ENCODE measurements at regions not wholly inside any gene's neighbourhood (a gene's known extent, or its start where the extent isn't known, plus 50 kb on each side); places are given as distances from the start of the nearest gene placed in this dataset.
"Not testable (repeated sequence)": the region's sequence is repeated elsewhere in the genome, so short reads cannot be mapped to it uniquely, and the experiment has no call there.

DNA sequence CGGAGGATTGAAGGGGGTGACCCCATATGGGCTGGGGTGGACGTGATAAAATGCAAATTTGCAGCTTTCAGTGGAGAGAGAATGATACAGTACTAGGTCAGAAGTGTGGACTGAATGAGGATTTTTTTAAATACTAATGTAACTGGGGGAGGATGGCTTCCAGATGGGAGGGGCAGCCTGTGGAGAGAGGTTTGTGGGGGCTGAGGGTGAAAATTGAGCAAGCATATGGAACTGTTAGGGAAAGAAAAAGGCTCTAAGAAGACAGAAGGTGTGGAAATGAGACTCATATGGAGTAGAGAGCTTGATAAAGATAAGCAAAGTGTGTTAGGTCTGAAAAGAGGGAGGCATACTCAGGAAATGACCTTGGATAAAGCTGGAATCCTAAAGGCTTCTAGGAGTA, 926.4 kb downstream of the IGSF11 start:
- Mint-ChIP-seq H3K4me1 (ENCODE audit: low read depth) (no peaks in the 10 kb centered on the region), H3K27ac (no peak overlapping the region), H3K9me3 (peaks cover 8% of the 10 kb centered on the region), H3K36me3 (ENCODE audit: low read depth) (no peaks in the 10 kb centered on the region), H3K27me3 (no peaks in the 10 kb centered on the region), H3K4me3 (no peak overlapping the region)
- intact Hi-C loops (cut with micrococcal nuclease): no loop called here

DNA sequence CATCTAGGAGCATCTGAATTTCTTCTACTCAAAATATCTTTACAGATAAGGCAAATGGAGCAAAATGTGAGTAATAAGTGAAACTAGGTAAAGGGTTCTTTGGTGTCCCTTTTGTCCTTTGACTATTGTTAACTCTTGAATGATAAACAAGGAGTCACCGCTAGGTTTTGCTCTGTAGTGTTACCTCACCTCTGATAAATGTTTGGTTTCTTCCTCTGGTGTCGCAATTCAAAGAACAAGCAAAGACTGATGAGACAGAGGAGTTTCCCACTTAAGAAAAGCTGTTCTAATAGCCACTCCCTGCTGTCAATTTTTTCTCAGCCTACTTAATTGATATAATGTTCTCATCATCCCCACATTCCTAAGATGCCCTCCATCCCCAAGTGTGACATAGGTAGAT, 925.9 kb downstream of the IGSF11 start:
- H3K4me1 Mint-ChIP-seq (ENCODE audit: low read depth): no peaks in the 10 kb centered on the region
- H3K9me3 Mint-ChIP-seq: peaks cover 8% of the 10 kb centered on the region
- no peaks in the 10 kb centered on the region for H3K27me3 Mint-ChIP-seq

DNA sequence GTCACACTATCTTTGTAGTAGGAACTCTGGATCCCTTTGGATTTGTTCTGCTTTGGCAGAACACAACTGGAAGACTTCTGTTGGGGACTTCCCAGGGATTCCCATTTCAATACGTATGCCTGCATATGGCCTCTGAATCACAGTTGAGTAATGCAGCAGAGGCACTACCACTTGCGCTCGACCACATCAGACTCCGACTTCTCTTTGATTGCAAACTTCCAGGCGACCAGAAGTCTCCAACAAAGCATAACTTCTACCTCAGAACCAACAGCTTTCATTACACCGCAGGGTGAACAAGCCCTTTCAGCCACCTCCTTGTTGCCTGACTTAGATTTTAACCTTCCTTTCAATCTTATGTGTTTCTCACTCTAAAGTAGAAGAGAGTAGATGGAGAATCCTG, 924.4 kb downstream of the IGSF11 start:
- H3K4me3 Mint-ChIP-seq: no peak overlapping the region
- H3K27ac Mint-ChIP-seq: no peak overlapping the region
- intact Hi-C loops (cut with micrococcal nuclease): no loop called here
- no peaks in the 10 kb centered on the region for H3K27me3 Mint-ChIP-seq
- H3K4me1 Mint-ChIP-seq (ENCODE audit: low read depth): no peaks in the 10 kb centered on the region
- no peaks in the 10 kb centered on the region for H3K36me3 Mint-ChIP-seq (ENCODE audit: low read depth)
- peaks cover 8% of the 10 kb centered on the region for H3K9me3 Mint-ChIP-seq

More for the DNA sequence above, 925.9 kb downstream of the IGSF11 start:
- H3K27ac Mint-ChIP-seq: no peak overlapping the region
- H3K36me3 Mint-ChIP-seq (ENCODE audit: low read depth): no peaks in the 10 kb centered on the region
- intact Hi-C loops (cut with micrococcal nuclease): no loop called here
- H3K4me3 Mint-ChIP-seq: no peak overlapping the region

DNA sequence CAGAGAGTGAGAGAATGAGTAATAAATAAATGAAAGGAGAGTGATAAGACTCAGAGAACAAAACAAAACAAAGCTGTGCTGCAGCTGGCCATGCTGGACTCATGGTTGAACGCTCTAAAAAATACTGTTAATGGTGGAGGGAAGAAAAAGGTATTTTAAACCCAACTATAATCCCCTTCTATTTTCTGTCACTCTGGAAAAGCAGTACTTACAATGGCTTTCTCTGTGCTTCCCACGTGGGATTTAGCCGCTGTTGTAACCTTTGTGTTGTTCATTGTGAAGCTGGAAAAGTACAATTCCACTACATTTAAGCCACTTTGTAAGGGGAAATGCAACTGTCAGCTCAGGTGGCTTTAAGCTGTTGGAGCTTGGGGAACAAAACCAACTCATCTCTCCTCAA, 917.7 kb downstream of the IGSF11 start:
- Mint-ChIP-seq H3K9me3 (no peaks in the 10 kb centered on the region), H3K4me1 (ENCODE audit: low read depth) (no peaks in the 10 kb centered on the region), H3K27me3 (no peaks in the 10 kb centered on the region), H3K36me3 (ENCODE audit: low read depth) (no peaks in the 10 kb centered on the region), H3K4me3 (no peak overlapping the region), H3K27ac (no peak overlapping the region)
- intact Hi-C loops (cut with micrococcal nuclease): no loop called here

DNA sequence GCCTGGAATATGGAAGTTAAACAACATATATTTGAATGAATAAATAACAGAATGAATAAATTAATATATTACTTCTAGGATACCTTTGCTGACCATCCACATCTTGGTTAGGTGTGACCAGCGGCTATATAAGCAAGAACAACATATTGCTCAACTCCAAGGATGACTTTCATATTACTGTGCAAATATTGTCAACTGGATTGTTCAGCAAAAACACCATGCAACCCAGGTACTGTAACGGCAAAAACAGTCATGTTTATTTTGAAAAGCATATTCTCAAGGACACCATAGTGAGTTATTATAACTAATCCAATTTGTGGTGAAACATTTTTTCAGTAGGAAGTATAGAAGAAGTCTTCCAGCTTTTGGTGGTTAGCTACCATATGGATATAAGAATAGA, 907.9 kb downstream of the IGSF11 start:
- H3K9me3 Mint-ChIP-seq: no peaks in the 10 kb centered on the region
- no peaks in the 10 kb centered on the region for H3K27me3 Mint-ChIP-seq
- no peaks in the 10 kb centered on the region for H3K36me3 Mint-ChIP-seq (ENCODE audit: low read depth)
- H3K4me3 Mint-ChIP-seq: no peak overlapping the region
- no peak overlapping the region for H3K27ac Mint-ChIP-seq
- no peaks in the 10 kb centered on the region for H3K4me1 Mint-ChIP-seq (ENCODE audit: low read depth)
- intact Hi-C loops (cut with micrococcal nuclease): no loop called here

DNA sequence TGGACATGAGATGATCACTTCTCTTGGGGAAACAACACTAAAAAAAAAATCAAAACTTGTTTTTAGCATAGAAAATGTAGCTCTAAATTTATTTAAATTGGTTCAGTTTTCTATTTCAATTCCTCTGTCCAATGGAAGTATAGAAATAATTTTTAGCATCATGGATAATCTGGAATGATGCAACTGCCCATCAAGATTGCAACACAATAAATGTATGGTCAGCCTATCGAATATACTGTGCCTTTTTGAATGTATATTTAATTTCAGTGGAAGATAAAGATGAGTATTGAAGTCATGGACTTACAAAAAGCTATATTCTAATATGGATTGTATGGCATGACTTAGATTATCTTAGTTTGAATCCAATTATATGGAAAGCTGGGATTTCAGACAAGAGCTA, 906.7 kb downstream of the IGSF11 start:
- intact Hi-C loops (cut with micrococcal nuclease): no loop called here
- Mint-ChIP-seq H3K27me3 (no peaks in the 10 kb centered on the region), H3K4me1 (ENCODE audit: low read depth) (no peaks in the 10 kb centered on the region), H3K4me3 (no peak overlapping the region), H3K36me3 (ENCODE audit: low read depth) (no peaks in the 10 kb centered on the region), H3K9me3 (peaks cover 4% of the 10 kb centered on the region), H3K27ac (no peak overlapping the region)

DNA sequence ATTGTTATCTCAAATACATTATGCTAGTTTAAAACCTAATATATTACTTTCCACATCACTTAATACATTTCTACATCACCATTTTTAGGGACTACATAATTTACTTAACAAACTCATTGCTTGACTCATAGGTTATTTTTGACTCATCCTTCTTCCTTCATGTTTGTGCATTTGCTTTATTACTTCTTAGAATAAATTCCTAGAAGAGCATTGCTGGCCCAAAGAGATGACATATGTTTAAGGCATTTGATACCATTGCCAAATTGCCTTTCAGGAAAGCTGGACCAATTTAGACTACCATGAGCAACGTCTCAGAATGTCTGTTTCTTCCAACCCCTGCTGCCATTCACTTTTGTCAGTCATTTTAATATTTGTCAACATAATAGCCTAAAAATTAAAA, 905.8 kb downstream of the IGSF11 start:
- H3K36me3 Mint-ChIP-seq (ENCODE audit: low read depth): no peaks in the 10 kb centered on the region
- H3K27me3 Mint-ChIP-seq: no peaks in the 10 kb centered on the region
- H3K27ac Mint-ChIP-seq: no peak overlapping the region
- H3K4me1 Mint-ChIP-seq (ENCODE audit: low read depth): no peaks in the 10 kb centered on the region
- H3K4me3 Mint-ChIP-seq: no peak overlapping the region
- intact Hi-C loops (cut with micrococcal nuclease): no loop called here
- peaks cover 9% of the 10 kb centered on the region for H3K9me3 Mint-ChIP-seq

DNA sequence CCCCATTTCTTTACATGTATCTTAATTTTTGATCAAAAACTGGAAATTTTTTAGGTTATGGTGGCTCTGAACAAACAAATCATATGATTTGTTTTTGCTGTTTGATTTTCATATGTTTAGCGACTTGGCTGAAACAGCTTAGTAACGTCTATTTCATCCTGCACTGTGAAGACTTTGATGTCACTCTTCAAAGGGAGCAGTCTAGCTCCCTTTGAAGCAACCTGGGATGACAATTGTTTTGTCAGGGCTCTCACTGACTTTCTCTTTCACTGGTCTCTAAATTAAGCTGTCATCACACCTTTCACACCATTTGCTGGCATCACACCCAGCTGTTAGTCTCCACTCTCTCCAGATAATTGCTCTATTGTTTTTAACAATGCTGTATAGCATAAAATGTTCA, 896.9 kb downstream of the IGSF11 start:
- intact Hi-C loops (cut with micrococcal nuclease): no loop called here
- no peaks in the 10 kb centered on the region for H3K4me1 Mint-ChIP-seq (ENCODE audit: low read depth)
- H3K36me3 Mint-ChIP-seq (ENCODE audit: low read depth): no peaks in the 10 kb centered on the region
- no peaks in the 10 kb centered on the region for H3K27me3 Mint-ChIP-seq
- no peak overlapping the region for H3K4me3 Mint-ChIP-seq
- H3K27ac Mint-ChIP-seq: no peak overlapping the region
- H3K9me3 Mint-ChIP-seq: peaks cover 55% of the 10 kb centered on the region

DNA sequence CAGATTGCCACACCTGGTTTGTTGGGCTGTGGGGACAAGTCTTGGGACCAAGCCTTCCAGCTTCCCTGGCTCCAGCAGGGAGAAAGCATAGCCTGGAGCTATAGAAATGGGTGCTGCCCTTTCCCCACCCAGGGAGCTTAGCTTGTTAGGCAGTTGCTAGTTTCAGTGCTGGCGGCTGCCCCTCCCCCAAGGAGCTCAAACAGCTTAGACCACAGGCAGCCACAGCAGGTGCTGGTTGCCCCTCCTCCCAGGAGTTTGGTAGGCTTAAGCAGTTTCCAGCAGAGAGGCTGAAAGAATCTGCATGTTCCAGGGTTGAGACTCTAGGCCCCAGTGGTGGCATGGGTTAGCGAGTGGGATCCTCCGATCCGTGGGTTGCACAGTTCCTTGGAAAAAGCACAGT, 889.7 kb downstream of the IGSF11 start:
- H3K4me1 Mint-ChIP-seq (ENCODE audit: low read depth): no peaks in the 10 kb centered on the region
- H3K27ac Mint-ChIP-seq: no peak overlapping the region
- no peaks in the 10 kb centered on the region for H3K36me3 Mint-ChIP-seq (ENCODE audit: low read depth)
- intact Hi-C loops (cut with micrococcal nuclease): no loop called here
- H3K27me3 Mint-ChIP-seq: no peaks in the 10 kb centered on the region
- H3K4me3 Mint-ChIP-seq: no peak overlapping the region
- peaks cover 74% of the 10 kb centered on the region for H3K9me3 Mint-ChIP-seq

DNA sequence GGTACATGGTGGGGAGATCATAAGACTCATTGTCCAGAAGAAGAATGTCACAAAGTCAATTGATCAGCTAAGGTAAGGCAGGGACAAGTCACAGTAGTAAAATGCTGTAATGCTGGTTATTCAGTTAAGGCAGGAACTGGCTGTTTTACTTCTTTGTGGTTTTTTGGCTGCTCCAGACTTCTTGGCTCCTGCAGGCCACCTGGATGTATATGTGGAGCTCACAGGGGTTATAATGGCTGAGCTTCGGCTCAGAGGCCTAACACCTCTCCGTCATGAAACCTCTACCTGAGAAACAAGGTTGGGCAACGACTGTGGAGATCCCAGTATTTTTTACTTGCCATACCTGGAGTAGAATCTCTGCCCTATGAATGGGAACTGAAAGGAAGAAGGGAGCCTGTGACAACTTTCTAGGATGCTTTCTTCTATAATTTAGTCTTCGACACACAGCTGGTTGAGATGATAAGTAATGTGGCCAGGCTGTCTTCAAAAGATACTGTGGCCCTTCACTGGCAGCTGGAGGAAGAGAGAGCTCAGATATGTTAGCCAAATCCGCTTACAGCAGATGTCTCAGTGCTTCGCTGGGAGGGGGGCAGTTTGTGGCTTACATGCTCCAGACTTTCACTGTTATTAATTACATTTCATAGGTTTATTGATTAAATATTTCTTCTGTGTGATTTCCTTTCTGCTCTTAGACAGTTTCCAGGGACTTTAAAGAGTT, 887.8 kb downstream of the IGSF11 start:
- Mint-ChIP-seq H3K4me3 (no peak overlapping the region), H3K36me3 (ENCODE audit: low read depth) (no peaks in the 10 kb centered on the region), H3K27me3 (no peaks in the 10 kb centered on the region), H3K4me1 (ENCODE audit: low read depth) (no peaks in the 10 kb centered on the region), H3K9me3 (peaks cover 69% of the 10 kb centered on the region), H3K27ac (no peak overlapping the region)
- intact Hi-C loops (cut with micrococcal nuclease): no loop called here

DNA sequence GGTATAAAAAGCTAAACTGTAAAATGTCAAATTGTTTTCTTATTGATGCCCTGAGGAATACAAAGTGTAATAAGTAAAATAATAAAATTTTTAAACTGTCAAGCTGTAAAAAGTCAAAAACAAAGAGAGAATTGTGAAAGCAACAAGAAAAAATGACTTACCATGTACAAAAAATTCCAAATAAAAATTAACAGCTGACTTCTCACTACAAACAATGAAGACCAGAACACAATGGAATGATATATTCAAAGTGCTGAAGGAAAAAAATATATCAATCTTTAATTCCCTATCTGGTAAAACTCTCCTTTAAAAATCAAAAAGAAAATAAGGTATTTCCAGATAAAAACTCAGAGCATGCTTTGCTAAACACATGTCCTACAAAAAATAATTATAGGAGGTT, 883.5 kb downstream of the IGSF11 start:
- intact Hi-C loops (cut with micrococcal nuclease): no loop called here
- H3K27me3 Mint-ChIP-seq: no peaks in the 10 kb centered on the region

DNA sequence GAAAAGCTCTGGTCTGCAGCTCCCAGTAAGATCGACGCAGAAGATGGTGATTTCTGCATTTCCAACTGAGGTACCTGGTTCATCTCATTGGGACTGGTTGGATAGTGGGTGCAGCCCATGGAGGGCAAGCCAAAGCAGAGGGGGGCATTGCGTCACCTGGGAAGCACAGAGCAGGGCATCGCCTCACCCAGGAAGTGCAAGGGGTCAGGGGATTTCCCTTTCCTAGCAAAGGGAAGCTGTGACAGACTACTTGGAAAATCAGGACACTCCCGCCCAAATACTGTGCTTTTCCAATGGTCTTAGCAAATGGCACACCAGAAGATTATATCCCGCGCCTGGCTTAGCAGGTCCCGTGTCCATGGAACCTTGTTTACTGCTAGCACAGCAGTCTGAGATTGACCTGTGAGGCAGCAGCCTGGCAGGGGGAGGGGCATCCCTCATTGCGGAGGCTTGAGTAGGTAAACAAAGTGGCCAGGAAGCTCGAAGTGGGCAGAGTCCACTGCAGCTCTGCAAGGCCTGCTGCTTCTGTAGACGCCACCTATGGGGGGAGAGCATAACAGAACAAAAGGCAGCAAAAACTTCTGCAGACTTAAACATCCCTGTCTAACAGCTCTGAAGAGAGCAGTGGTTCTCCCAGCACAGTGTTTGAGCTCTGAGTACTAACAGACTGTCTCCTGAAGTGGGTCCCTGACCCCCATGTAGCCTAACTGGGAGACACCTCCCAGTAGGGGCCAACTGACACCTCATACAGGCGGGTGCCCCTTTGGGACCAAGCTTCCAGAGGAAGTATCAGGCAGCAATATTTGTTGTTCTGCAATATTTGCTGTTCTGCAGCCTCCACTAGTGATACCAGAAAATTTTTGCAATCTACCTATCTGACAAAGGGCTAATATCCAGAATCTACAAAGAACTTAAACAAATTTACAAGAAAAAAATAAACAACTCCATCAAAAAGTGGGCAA, 871.7 kb downstream of the IGSF11 start:
- H3K4me3 Mint-ChIP-seq; intact Hi-C loops (cut with micrococcal nuclease); H3K4me1 Mint-ChIP-seq (ENCODE audit: low read depth); H3K27ac Mint-ChIP-seq; H3K36me3 Mint-ChIP-seq (ENCODE audit: low read depth); H3K27me3 Mint-ChIP-seq: not testable (repeated sequence)
- H3K9me3 Mint-ChIP-seq: peaks cover 34% of the 10 kb centered on the region

More for the DNA sequence above, 883.5 kb downstream of the IGSF11 start:
- no peak overlapping the region for H3K27ac Mint-ChIP-seq
- no peaks in the 10 kb centered on the region for H3K4me1 Mint-ChIP-seq (ENCODE audit: low read depth)
- H3K4me3 Mint-ChIP-seq: no peak overlapping the region
- H3K36me3 Mint-ChIP-seq (ENCODE audit: low read depth): no peaks in the 10 kb centered on the region
- peaks cover 48% of the 10 kb centered on the region for H3K9me3 Mint-ChIP-seq

DNA sequence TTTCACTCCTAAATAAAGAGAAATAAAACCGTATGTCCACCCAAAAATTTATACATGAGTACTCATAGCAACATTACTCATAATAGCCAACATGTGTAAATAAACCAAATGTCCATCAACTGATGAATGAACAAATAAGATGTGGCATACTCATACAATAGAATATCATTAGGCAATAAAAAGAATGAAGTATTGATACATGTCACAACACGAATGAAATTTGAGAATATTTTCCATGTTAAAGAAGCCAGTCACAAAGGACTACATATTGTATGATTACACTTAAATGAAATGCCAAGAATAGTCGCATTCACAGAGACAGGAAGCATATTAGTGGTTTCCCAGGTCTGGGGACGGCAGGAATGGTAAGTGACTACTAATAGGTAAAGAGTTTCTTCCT, 869.2 kb downstream of the IGSF11 start:
- Mint-ChIP-seq H3K9me3 (peaks cover 38% of the 10 kb centered on the region), H3K4me1 (ENCODE audit: low read depth) (no peaks in the 10 kb centered on the region), H3K36me3 (ENCODE audit: low read depth) (no peaks in the 10 kb centered on the region), H3K27me3 (no peaks in the 10 kb centered on the region), H3K4me3 (no peak overlapping the region), H3K27ac (no peak overlapping the region)
- intact Hi-C loops (cut with micrococcal nuclease): no loop called here

DNA sequence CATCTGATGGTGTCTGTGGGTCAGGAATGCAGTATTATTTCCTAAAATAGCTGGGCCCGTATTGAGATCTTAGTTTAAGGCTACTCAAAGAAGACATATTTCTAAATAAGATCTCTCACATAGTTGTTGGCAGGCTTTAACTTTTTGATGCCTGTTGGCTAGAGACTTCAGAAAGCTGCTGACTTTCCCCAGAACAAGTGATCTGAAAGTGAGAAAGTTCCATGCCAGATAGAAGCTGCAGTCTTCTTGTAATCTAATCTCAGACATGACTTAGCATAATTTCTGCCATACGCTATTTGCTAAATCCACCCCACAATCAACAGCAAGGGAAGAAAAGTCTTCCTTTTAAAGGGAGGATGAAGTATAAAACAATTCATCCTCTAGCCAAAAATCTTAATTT, 867.1 kb downstream of the IGSF11 start:
- intact Hi-C loops (cut with micrococcal nuclease): no loop called here
- no peaks in the 10 kb centered on the region for H3K27me3 Mint-ChIP-seq
- no peak overlapping the region for H3K4me3 Mint-ChIP-seq
- no peak overlapping the region for H3K27ac Mint-ChIP-seq
- H3K9me3 Mint-ChIP-seq: peaks cover 55% of the 10 kb centered on the region
- H3K4me1 Mint-ChIP-seq (ENCODE audit: low read depth): no peaks in the 10 kb centered on the region
- no peaks in the 10 kb centered on the region for H3K36me3 Mint-ChIP-seq (ENCODE audit: low read depth)
